ENCODE measurements at regions not wholly inside any gene's neighbourhood (a gene's known extent, or its start where the extent isn't known, plus 50 kb on each side); places are given as distances from the start of the nearest gene placed in this dataset.

DNA sequence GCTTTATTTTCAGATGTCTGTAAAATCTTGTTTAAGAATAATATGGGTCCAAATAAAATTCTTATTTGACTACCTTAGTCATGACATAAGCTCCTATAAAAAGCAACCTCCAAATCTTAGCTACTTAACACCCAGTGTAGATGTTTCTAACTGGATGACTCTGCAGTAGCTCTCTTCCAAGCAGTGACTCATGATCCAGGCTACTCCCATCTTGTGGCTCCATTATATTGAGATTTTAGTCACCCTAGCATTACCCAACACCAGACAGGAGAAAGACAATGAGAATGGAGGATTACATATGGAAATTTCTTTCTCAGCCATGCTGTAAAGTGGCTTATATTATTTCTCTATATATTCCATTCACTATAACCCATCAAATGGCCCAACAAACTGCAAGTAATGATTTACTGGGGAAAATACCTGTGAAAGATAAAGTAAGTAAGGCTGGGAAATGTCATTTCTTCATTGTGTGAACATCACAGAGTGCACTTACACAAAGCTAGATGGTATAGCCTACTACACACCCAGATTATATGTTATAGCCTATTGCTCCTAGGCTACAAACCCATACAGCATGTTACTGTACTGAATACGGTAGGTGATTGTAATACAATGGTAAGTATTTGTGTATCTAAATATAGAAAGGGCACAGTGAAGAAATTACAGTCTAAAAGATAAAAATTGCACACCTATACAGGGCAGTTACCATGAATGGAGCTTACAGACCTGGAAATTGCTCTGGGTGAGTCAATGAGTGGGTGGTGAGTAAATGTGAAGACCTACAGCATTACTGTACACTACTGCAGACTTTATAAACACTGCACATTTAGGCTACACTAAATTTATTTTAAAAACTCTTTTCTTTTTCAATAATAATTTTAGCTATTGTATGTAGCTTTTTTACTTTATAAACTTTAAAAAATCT, 163.2 kb downstream of the DYRK2 start (continued):
- TF ChIP-seq, protein P1, sequence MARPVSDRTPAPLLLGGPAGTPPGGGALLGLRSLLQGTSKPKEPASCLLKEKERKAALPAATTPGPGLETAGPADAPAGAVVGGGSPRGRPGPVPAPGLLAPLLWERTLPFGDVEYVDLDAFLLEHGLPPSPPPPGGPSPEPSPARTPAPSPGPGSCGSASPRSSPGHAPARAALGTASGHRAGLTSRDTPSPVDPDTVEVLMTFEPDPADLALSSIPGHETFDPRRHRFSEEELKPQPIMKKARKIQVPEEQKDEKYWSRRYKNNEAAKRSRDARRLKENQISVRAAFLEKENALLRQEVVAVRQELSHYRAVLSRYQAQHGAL (CRISPR knock-in tag; IDR thresholded peaks at IDR 0.05; ENCODE audit: not compliant biosample characterization), result no peak
- TF ChIP-seq ZNF652 (CRISPR knock-in tag; IDR thresholded peaks at IDR 0.05; ENCODE audit: borderline replicate concordance, low read depth) (no peak), POGZ (CRISPR knock-in tag; IDR thresholded peaks at IDR 0.05) (no peak), DNMT1 (CRISPR knock-in tag; IDR thresholded peaks at IDR 0.05) (no peak), ZNF24 (IDR thresholded peaks at IDR 0.05) (no peak), TCF7 (IDR thresholded peaks at IDR 0.05; ENCODE audit: low read depth) (no peak), MTA3 (CRISPR knock-in tag; IDR thresholded peaks at IDR 0.05) (no peak), ZNF230 (CRISPR knock-in tag; IDR thresholded peaks at IDR 0.05) (no peak), KLF13 (CRISPR knock-in tag; IDR thresholded peaks at IDR 0.05) (no peak)
- TF ChIP-seq, protein P2, sequence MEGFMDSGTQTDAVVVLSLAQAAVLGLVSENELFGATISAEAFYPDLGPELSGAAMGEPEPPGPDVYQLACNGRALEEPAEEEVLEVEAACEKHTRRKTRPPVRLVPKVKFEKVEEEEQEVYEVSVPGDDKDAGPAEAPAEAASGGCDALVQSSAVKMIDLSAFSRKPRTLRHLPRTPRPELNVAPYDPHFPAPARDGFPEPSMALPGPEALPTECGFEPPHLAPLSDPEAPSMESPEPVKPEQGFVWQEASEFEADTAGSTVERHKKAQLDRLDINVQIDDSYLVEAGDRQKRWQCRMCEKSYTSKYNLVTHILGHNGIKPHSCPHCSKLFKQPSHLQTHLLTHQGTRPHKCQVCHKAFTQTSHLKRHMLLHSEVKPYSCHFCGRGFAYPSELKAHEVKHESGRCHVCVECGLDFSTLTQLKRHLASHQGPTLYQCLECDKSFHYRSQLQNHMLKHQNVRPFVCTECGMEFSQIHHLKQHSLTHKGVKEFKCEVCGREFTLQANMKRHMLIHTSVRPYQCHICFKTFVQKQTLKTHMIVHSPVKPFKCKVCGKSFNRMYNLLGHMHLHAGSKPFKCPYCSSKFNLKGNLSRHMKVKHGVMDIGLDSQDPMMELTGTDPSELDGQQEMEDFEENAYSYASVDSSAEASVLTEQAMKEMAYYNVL (CRISPR knock-in tag; IDR thresholded peaks at IDR 0.05; ENCODE audit: borderline replicate concordance), result no peak
- TF ChIP-seq, protein P3, sequence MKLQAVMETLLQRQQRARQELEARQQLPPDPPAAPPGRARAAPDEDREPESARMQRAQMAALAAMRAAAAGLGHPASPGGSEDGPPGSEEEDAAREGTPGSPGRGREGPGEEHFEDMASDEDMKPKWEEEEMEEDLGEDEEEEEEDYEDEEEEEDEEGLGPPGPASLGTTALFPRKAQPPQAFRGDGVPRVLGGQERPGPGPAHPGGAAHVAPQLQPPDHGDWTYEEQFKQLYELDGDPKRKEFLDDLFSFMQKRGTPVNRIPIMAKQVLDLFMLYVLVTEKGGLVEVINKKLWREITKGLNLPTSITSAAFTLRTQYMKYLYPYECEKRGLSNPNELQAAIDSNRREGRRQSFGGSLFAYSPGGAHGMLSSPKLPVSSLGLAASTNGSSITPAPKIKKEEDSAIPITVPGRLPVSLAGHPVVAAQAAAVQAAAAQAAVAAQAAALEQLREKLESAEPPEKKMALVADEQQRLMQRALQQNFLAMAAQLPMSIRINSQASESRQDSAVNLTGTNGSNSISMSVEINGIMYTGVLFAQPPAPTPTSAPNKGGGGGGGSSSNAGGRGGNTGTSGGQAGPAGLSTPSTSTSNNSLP (IDR thresholded peaks at IDR 0.05; ENCODE audit: low read depth, low read length), result no peak
